GM21390 (cell line): ENCODE measurements at regions not wholly inside any gene's neighbourhood (a gene's known extent, or its start where the extent isn't known, plus 50 kb on each side); places are given as distances from the start of the nearest gene placed in this dataset.
"Not testable (repeated sequence)": the region's sequence is repeated elsewhere in the genome, so short reads cannot be mapped to it uniquely, and the experiment has no call there.

Experiments used
- ATAC-seq: cut with Tn5 transposase; IDR thresholded peaks from one replicate; pipeline ENCODE4 v1.9.1; 2021; ENCODE audit not compliant: unreplicated experiment

GRCh38 chr7:68914006-68914405 is 684.3 kb upstream of the AUTS2 start:
- ATAC-seq, result no peak

GRCh38 chr7:68917041-68917651 is 681.1 kb upstream of the AUTS2 start:
- no peak for ATAC-seq

DNA sequence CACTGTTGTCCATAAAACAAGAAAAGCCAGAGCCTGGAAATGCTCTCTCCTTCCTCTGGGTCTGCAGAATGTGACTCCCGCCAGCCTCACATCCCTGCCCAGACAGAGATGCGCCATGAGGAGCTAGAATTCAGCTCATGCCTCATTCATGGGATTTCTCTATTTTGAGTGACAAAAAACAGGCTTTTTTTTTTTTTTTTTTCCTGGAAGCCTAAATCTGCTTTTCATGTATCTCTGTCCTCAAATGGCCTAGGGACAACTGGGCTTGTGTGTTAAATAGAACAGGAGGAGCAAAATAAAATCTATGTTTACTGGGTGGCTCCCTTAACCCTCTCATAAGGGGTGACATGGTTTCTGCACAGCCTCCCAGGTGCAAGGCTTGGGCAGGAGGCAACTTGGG is 679.7 kb upstream of the AUTS2 start:
- no peak for ATAC-seq

GRCh38 chr7:68922850-68923249 is 675.4 kb upstream of the AUTS2 start:
- ATAC-seq, result no peak

DNA sequence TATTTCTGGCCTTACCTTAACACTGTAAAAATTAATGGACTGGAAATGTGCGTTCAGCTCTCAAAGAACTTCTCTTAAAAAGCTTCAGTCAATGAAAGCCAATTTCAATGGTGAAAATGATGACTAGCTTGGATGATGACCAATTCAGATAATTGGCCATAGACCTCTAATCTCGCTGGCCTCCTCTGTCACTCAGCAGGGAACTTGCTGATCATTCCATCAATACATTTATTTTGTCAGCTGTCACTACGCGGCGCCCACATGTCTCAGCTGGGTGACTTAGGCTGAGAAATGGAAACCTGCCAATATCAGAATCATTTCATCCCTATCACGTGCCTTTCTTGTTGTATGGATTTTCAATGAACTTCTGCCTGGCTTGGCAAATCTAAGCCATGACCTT is 673.0 kb upstream of the AUTS2 start:
- ATAC-seq, result no peak

GRCh38 chr7:68929781-68930261 is 668.5 kb upstream of the AUTS2 start:
- ATAC-seq, result no peak

- ATAC-seq, result no peak
Observed at GRCh38 chr7:68936471-68937035, 661.7 kb upstream of the AUTS2 start.

- ATAC-seq, result no peak
Observed at GRCh38 chr7:68938151-68938550, 660.1 kb upstream of the AUTS2 start.

- ATAC-seq, result no peak
Observed at GRCh38 chr7:68943786-68944185, 654.5 kb upstream of the AUTS2 start.

- no peak for ATAC-seq
Observed at GRCh38 chr7:68955656-68956055, 642.6 kb upstream of the AUTS2 start.

GRCh38 chr7:68958571-68958970 is 639.7 kb upstream of the AUTS2 start:
- no peak for ATAC-seq

DNA sequence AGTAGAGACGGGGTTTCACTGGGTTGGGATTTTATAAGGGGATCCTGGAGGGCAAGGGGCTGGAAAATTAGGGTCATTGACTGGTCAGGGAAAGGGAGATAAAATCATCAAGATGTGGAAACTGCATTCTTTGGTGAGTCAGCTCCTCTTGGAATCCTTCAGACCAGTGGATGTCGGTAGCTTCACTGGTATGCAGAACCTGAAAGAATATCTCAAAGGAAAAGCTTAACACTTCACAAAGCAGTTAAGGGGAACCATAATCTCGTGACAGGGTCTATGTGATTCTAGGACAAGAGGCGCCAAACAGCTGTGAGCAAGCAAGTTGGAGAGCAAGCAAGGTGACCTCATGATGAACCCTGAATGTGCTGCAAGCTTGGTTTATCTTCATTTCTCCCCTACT is 634.7 kb upstream of the AUTS2 start:
- no peak for ATAC-seq

- ATAC-seq, result no peak
Observed at GRCh38 chr7:68964060-68964459, 634.2 kb upstream of the AUTS2 start.

DNA sequence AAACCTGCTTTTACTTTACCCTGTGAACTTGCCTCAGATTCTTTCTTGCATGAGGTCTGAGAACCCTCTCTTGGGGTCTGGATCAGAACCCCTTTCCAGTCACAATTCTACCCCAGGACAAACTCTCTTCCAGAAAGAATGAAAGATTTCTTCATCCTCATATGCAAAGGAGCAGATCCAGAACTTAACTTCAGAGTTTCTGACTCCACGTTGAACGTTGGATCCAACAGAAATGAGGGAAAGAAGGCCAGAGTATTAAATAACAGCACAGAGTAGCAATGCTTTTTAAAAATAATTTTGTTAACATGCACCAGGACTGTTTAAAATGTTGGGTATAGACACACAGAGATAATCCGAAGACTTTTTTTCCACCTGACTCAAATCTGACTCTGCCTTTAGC is 632.9 kb upstream of the AUTS2 start:
- no peak for ATAC-seq

DNA sequence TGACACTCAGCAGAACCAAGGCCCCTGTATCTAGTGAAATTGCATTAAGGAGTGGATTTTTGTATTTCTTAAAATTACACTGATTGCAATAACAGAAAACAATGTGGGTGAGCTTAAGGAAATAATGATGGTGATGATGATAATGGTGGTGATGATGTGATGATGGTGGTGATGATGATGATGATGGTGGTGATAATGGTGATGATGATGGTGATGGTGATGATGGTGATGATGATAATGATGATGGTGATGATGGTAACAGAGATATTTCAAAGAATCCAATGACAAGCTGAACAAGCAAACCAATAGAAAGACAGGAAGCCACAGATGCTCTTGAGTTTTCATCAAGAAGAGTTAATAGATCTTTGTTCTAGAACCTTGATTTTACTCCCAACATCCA is 630.7 kb upstream of the AUTS2 start:
- ATAC-seq, result no peak

GRCh38 chr7:68969571-68969970 is 628.7 kb upstream of the AUTS2 start:
- ATAC-seq, result no peak

DNA sequence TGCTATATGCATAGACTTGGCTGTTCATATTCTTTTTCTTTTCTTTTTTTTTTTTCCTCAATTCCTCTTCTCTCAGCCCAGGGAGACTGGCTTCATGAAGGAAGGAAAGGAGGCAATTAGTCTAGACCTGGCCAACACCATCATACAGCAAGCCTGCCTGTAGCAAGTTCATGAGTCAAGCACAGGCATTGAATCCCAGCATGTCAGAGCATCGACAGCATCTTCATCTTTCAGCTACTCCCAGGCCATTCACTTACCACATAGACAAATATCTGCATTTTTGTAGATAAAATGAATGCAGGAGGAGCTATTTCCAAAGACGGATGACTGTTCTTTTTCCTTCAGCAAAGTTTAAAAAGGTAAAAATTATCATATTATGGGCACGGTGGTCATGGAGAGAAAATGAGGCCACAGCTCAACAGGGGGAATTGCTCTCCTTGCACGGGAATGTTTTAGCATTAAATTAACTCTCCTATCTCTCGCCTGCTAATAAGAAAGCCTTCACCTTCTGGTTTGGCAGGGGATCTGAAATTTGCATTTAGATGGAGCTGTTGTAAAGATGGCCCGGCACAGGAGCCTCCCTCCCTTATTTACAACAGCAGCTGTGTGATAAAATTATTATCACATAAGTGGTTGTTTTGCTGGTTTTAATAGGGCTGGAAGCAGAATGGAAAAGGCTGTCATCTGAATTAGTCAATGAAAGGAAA is 626.5 kb upstream of the AUTS2 start:
- no peak for ATAC-seq

- ATAC-seq, result no peak
Observed at GRCh38 chr7:68977385-68978055, 620.8 kb upstream of the AUTS2 start.

- ATAC-seq, result no peak
Observed at GRCh38 chr7:68978710-68979109, 619.6 kb upstream of the AUTS2 start.

DNA sequence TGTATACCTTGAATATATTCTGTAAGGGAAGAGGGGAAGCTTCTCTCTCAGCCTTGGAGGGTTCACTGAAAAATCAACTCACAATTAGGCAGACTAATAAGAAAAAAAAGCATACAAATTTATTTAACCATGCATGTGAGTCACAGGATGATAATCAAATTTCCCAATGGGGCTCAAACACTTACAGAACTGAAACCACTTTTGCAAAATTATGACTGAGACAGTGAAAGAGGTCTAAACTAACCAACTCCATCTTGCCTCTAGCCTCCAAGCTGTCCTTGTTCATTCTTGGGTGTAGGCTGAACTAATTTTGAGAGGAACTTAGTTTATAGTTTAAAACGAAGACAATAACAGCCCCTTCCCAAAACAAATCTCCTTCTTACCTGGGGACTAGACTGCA is 618.3 kb upstream of the AUTS2 start:
- ATAC-seq, result no peak

DNA sequence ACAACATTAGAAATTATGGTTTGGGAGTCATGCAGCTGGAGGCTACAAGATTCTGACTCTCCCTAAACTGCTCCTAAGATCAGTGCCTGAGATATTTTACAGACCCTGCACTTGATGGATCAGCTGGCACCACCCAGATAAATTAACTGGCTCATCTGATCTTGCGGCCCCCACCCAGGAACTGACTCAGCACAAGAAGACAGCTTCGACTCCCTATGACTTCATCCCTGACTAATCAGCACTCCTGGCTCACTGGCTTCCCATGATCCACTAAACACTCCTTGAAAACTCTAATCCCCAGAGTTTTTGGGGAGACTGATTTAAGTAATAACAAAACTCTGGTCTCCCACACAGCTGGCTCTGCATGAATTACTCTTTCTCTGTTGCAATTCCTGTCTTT is 617.8 kb upstream of the AUTS2 start:
- not testable (repeated sequence) for ATAC-seq

DNA sequence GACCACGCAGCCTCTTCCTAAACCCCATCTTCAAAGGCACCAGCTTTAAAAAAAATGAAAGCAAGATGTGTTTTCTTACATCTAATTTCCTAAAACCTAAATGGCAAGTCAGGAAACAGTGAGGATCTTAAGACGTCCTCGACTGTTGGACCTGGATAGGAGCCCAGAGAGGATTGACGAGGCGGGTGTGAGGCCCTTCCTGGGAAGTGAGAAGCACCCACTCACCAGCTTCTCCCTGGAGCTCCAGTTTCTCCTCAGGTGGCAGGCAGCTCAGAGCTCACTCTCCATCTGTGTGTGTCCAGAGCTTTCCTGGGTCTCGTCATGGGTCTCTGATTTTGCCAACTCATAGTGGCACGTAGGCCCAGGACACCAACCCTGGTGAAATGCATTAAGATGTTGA is 614.0 kb upstream of the AUTS2 start:
- no peak for ATAC-seq
